ENCODE measurements at regions not wholly inside any gene's neighbourhood (a gene's known extent, or its start where the extent isn't known, plus 50 kb on each side); places are given as distances from the start of the nearest gene placed in this dataset.

- Histone ChIP-seq H3K4me1 (ENCODE audit: low read depth, poor library complexity, severe bottlenecking) (no peaks in the 10 kb centered on the region), H3K27me3 (ENCODE audit: insufficient read depth, low read depth) (no peaks in the 10 kb centered on the region), H4K20me1 (ENCODE audit: insufficient read depth) (no peaks in the 10 kb centered on the region), H3K27ac (no peak overlapping the region), H2AFZ (ENCODE audit: low read depth) (no peak overlapping the region), H3K9ac (no peak overlapping the region), H3K79me2 (ENCODE audit: insufficient read depth, low read depth) (no peaks in the 10 kb centered on the region), H3K36me3 (ENCODE audit: insufficient read depth) (no peaks in the 10 kb centered on the region), H3K4me2 (no peak overlapping the region), H3K4me3 (IDR thresholded peaks at IDR 0.05; ENCODE audit: insufficient read depth, low read depth, low read length) (no peak overlapping the region)
- TF ChIP-seq, protein P1, sequence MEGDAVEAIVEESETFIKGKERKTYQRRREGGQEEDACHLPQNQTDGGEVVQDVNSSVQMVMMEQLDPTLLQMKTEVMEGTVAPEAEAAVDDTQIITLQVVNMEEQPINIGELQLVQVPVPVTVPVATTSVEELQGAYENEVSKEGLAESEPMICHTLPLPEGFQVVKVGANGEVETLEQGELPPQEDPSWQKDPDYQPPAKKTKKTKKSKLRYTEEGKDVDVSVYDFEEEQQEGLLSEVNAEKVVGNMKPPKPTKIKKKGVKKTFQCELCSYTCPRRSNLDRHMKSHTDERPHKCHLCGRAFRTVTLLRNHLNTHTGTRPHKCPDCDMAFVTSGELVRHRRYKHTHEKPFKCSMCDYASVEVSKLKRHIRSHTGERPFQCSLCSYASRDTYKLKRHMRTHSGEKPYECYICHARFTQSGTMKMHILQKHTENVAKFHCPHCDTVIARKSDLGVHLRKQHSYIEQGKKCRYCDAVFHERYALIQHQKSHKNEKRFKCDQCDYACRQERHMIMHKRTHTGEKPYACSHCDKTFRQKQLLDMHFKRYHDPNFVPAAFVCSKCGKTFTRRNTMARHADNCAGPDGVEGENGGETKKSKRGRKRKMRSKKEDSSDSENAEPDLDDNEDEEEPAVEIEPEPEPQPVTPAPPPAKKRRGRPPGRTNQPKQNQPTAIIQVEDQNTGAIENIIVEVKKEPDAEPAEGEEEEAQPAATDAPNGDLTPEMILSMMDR (conservative IDR thresholded peaks at IDR 0.05; ENCODE audit: low read depth, low read length), result no peak
Observed at GRCh38 chr1:67627336-67627735, 57.7 kb upstream of the GADD45A start.

GRCh38 chr1:67627906-67628305 is 57.1 kb upstream of the GADD45A start:
- Histone ChIP-seq H4K20me1 (ENCODE audit: insufficient read depth) (no peaks in the 10 kb centered on the region), H3K4me2 (no peak overlapping the region), H3K27ac (no peak overlapping the region), H3K27me3 (ENCODE audit: insufficient read depth, low read depth) (no peaks in the 10 kb centered on the region), H2AFZ (ENCODE audit: low read depth) (no peak overlapping the region), H3K36me3 (ENCODE audit: insufficient read depth) (no peaks in the 10 kb centered on the region), H3K9ac (no peak overlapping the region), H3K79me2 (ENCODE audit: insufficient read depth, low read depth) (no peaks in the 10 kb centered on the region), H3K4me1 (ENCODE audit: low read depth, poor library complexity, severe bottlenecking) (no peaks in the 10 kb centered on the region), H3K4me3 (IDR thresholded peaks at IDR 0.05; ENCODE audit: insufficient read depth, low read depth, low read length) (no peak overlapping the region)
- TF ChIP-seq, protein P1 (conservative IDR thresholded peaks at IDR 0.05; ENCODE audit: low read depth, low read length), result no peak

DNA sequence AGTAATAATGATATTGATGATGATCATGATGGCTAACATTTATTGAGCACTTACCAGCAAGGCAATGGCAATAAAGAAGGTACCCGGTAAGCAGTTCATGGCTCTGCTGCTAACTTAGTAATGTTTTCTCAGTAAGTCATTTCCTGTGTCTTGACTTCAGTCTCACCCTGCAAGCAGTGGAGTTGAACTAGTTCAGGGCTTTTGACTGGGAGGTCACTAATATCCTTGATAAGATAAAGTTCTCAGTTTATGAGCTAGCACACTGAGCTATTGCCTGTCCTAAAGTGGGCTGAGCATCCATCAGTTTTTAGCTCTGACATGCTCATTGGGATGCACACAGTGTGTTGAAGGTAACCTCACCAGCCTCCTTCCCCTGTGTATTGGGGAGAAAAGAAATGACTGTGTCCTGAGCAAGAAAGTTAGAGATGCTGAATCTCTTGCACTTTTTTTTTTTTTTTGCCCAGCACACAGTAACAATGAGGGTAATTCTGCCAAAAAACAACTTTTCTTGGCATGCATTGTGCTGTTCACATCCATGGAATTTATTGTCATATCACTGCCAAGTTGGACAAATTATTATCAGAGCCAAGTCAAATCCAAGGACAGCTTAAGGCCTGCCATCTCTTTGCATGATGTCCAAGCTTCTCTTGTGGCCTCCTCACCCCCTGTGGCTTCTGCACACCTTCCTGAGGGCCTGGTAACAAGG is 55.5 kb upstream of the GADD45A start:
- no peaks in the 10 kb centered on the region for H3K36me3 ChIP-seq (ENCODE audit: insufficient read depth)
- TF ChIP-seq, protein P1 (conservative IDR thresholded peaks at IDR 0.05; ENCODE audit: low read depth, low read length), result no peak
- H3K27me3 ChIP-seq (ENCODE audit: insufficient read depth, low read depth), result no peaks in the 10 kb centered on the region
- no peaks in the 10 kb centered on the region for H4K20me1 ChIP-seq (ENCODE audit: insufficient read depth)
- H3K4me1 ChIP-seq (ENCODE audit: low read depth, poor library complexity, severe bottlenecking), result no peaks in the 10 kb centered on the region
- no peak overlapping the region for H3K4me2 ChIP-seq
- H3K4me3 ChIP-seq (IDR thresholded peaks at IDR 0.05; ENCODE audit: insufficient read depth, low read depth, low read length), result no peak overlapping the region
- H3K27ac ChIP-seq, result no peak overlapping the region
- no peak overlapping the region for H2AFZ ChIP-seq (ENCODE audit: low read depth)
- no peak overlapping the region for H3K9ac ChIP-seq
- no peaks in the 10 kb centered on the region for H3K79me2 ChIP-seq (ENCODE audit: insufficient read depth, low read depth)

DNA sequence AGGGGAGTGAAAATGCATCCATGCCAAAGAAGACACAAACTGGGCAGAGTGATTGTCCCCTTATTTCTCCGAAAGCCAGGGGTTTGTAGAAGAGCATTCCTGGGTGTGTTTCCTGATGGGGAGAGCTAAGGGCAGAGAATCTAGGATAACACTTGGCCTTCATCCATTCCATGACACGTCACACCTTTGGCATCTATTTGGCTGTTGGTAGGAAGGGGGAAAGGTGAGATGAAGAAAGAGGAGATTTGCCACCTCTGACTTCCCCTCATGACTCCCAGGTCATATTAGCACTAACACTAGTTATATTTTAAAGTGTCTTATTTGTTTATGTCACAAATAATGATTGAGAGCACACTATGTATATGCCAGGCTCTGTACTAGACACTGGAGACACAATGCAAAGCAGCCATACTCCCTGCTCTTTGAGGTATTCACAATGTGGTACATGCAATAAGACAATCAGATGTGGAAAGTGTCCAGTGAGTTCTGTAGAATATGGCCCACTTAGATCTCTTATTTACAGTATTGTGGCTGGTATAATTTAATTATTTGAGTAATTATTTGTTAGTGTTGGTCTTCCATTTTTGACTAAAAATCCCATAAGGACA is 54.5 kb upstream of the GADD45A start:
- no peaks in the 10 kb centered on the region for H3K4me1 ChIP-seq (ENCODE audit: low read depth, poor library complexity, severe bottlenecking)
- no peaks in the 10 kb centered on the region for H3K27me3 ChIP-seq (ENCODE audit: insufficient read depth, low read depth)
- H3K36me3 ChIP-seq (ENCODE audit: insufficient read depth), result no peaks in the 10 kb centered on the region
- TF ChIP-seq, protein P1 (conservative IDR thresholded peaks at IDR 0.05; ENCODE audit: low read depth, low read length), result no peak
- H4K20me1 ChIP-seq (ENCODE audit: insufficient read depth), result no peaks in the 10 kb centered on the region
- no peak overlapping the region for H2AFZ ChIP-seq (ENCODE audit: low read depth)
- no peak overlapping the region for H3K4me3 ChIP-seq (IDR thresholded peaks at IDR 0.05; ENCODE audit: insufficient read depth, low read depth, low read length)
- H3K9ac ChIP-seq, result no peak overlapping the region
- H3K27ac ChIP-seq, result no peak overlapping the region
- H3K79me2 ChIP-seq (ENCODE audit: insufficient read depth, low read depth), result no peaks in the 10 kb centered on the region
- H3K4me2 ChIP-seq, result no peak overlapping the region
